HFFc6 (cell line): ENCODE measurements at regions not wholly inside any gene's neighbourhood (a gene's known extent, or its start where the extent isn't known, plus 50 kb on each side); places are given as distances from the start of the nearest gene placed in this dataset.

ENCODE experiments used
- DNase-seq: peaks from one replicate; pipeline ENCODE4 v3.0.0-alpha.2; 2018
- H3K27ac Mint-ChIP-seq: 2 replicates; pipeline ENCODE4 v1.8.0; 2020; ENCODE audit warnings: mild to moderate bottlenecking, mixed read lengths
- H3K27me3 Mint-ChIP-seq: 2 replicates; pipeline ENCODE4 v1.8.0; 2021; ENCODE audit warnings: mild to moderate bottlenecking, moderate library complexity, mixed read lengths; ENCODE audit not compliant: insufficient read depth
- H3K36me3 Mint-ChIP-seq: 2 replicates; pipeline ENCODE4 v1.8.0; 2021; ENCODE audit warnings: low read depth, mixed read lengths
- H3K4me1 Mint-ChIP-seq: 2 replicates; pipeline ENCODE4 v1.8.0; 2020; ENCODE audit warnings: low read depth, mixed read lengths
- H3K4me3 Mint-ChIP-seq: 2 replicates; pipeline ENCODE4 v1.8.0; 2020; ENCODE audit warnings: mild to moderate bottlenecking, moderate library complexity, mixed read lengths
- H3K9me3 Mint-ChIP-seq: 2 replicates; pipeline ENCODE4 v1.8.0; 2020; ENCODE audit warnings: mild to moderate bottlenecking, mixed read lengths
- CTCF ChIP-seq: fragments of 200-600 bp; sonication (generic); IDR thresholded peaks from 2 replicates; pipeline ENCODE4 v1.5.0; 2021; ENCODE audit warnings: antibody characterized with exemption, mild to moderate bottlenecking

- Mint-ChIP-seq H3K4me1 (peaks cover 16% of the 10 kb centered on the region; the same call in 1 of the 2 replicates), H3K36me3 (no peaks in the 10 kb centered on the region), H3K9me3 (0 out of 2 replicates have a peak, but pooled peaks cover under 1% of the 10 kb centered on the region), H3K27me3 (no peaks in the 10 kb centered on the region; the same call in none of the 2 replicates), H3K4me3 (no peak overlapping the region), H3K27ac (no peak overlapping the region)
- no peak for TF ChIP-seq CTCF
- no peak for DNase-seq
Measured at GRCh38 chr5:163941079-163941478, 435.7 kb downstream of the MAT2B start.

- Mint-ChIP-seq H3K9me3 (no peaks in the 10 kb centered on the region), H3K27ac (peak overlapping the region; percentile 14; the same call in 1 of the 2 replicates), H3K27me3 (peaks cover 7% of the 10 kb centered on the region), H3K4me1 (peaks cover 39% of the 10 kb centered on the region; the same call in 1 of the 2 replicates), H3K4me3 (peak overlapping the region; percentile 63; the same call in 1 of the 2 replicates), H3K36me3 (no peaks in the 10 kb centered on the region)
- no peak for TF ChIP-seq CTCF
- DNase-seq, result no peak
Measured at GRCh38 chr5:163943546-163943945, 438.1 kb downstream of the MAT2B start.

DNA sequence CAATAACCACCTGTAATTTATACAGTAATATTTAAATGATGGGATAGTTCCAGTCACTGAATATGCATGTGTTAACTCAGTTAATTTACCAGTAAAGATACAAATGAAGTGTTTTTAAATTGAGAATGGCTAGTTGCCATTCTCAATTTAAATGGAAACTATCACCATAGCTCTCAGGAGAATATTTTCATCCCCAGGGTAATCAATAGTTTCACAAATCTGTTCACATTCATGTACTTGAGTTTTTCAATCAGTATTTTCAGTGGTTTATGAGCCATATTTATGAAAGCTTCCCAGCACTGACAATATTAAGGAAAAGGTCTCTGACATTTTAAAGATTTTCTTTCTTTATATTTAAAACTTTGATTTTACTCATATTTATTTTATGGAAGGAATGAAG is 439.3 kb downstream of the MAT2B start:
- H3K4me3 Mint-ChIP-seq, result no peak overlapping the region
- H3K9me3 Mint-ChIP-seq, result no peaks in the 10 kb centered on the region
- TF ChIP-seq CTCF, result no peak
- peaks cover 40% of the 10 kb centered on the region; the same call in 1 of the 2 replicates for H3K4me1 Mint-ChIP-seq
- no peaks in the 10 kb centered on the region for H3K36me3 Mint-ChIP-seq
- H3K27me3 Mint-ChIP-seq, result peaks cover 7% of the 10 kb centered on the region
- no peak for DNase-seq
- H3K27ac Mint-ChIP-seq, result no peak overlapping the region; the same call in 1 of the 2 replicates

DNA sequence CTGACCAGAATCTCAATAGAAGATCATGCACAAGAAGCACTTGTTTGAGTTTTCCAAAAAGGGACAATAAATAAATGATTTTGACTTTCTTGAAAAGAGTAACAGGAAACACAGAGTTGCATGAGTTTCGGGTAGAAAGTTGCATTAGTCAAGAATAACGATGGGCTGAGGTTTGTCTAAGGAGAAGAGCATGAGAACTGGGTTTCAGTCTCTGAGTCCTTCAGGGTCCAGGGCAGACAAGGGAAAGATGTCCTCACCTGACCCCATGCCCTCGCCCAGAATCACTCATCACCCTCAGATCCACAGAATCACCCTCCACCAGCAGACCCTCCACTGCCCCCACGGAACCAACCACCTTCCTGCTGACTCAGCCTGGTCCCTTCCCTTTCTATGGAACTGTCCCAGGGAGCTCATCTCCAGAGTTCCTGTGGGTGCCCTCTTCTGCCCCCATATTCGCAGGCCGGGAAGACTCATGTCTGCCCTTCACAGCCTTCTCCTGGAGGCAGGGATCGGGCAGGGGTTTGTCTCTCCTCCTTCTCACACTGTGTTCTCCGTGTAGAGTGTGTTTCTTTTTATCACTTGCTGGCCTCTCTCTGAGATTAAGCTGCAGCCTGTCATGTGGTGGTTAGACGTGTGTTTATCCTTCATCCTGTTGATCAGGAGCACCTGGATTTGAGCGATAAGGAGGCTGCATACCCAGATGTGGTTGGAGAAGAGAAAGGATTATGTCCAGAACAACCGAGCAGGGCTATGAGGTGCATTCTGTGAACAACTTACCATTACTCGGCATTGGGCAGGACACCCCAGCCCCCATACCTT is 442.6 kb downstream of the MAT2B start:
- TF ChIP-seq CTCF, result no peak
- H3K36me3 Mint-ChIP-seq, result no peaks in the 10 kb centered on the region
- peak overlapping the region; percentile 51; the same call in 1 of the 2 replicates for H3K27ac Mint-ChIP-seq
- peak overlapping the region; percentile 51; the same call in 1 of the 2 replicates for H3K4me3 Mint-ChIP-seq
- H3K27me3 Mint-ChIP-seq, result peaks cover 9% of the 10 kb centered on the region
- no peaks in the 10 kb centered on the region for H3K9me3 Mint-ChIP-seq
- peaks cover 33% of the 10 kb centered on the region; the same call in 1 of the 2 replicates for H3K4me1 Mint-ChIP-seq
- no peak for DNase-seq

GRCh38 chr5:163950248-163950647 is 444.8 kb downstream of the MAT2B start:
- Mint-ChIP-seq H3K4me1 (peaks cover 30% of the 10 kb centered on the region; the same call in 1 of the 2 replicates), H3K4me3 (no peak overlapping the region), H3K36me3 (no peaks in the 10 kb centered on the region), H3K9me3 (no peaks in the 10 kb centered on the region), H3K27ac (no peak overlapping the region), H3K27me3 (peaks cover 9% of the 10 kb centered on the region)
- TF ChIP-seq CTCF, result no peak
- DNase-seq, result no peak
